Anterior cingulate cortex (tissue), 58 donors: ENCODE measurements at regions not wholly inside any gene's neighbourhood (a gene's known extent, or its start where the extent isn't known, plus 50 kb on each side); places are given as distances from the start of the nearest gene placed in this dataset.

Experiments used
- DNase-seq, 58 donors: peaks; one replicate each; lab custom pipeline; 2025; lab: John Stamatoyannopoulos, UW

DNA sequence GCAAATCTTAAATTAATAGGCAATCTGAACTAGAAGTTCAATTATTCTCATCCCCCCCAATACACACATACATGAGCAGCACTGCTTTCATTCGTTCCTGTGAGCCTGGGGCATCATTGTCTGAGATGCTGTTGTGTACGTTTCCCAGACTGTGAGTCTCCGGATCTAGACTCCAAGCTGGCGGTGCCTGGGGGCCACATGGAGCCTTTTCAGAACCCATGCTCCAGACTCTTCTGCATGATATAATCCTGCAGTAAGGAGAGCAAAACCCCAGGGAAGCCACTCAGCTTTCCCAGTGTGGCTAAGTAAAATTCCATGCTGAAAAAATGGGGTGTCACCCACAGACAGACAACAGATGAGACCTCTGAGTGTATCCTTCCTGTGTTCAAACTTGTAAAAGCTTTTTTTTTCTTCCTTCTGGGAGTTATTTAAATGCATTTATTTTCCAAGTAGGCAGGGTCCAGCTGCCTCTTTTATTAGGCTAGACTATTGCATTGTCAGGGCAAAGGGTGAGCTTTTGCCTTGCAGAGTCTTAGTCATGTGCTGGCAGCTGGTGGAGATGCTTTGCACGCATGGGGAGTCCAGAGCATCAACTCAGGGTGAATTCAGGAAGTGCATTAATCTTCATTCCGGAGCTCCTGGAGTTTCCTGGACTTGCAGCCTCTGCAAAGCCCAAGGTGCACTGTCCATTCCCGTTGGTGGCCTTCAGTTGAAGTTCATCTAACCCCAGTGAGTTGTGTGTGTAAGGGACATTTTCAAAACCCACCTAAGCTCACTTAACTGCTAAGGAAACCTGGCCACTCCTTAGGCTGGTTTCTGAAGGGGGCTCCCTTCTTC is 185.7 kb upstream of the ADO start:
- DNase-seq: no peak

DNA sequence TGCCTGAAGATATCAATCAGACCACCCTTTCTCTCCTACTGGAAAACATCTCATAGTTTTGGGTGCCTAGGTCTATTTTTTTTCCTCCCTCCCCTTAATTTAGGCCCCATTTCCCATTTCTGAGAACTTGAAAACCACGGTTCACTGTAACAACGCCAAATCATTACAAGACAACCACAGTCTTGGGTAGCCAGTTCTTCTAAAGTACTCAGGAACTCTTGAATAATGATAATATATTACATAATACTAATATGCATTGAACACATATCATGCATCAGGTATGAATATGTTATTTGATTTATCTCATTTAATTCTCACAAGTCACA is 185.1 kb upstream of the ADO start:
- DNase-seq: no peak

DNA sequence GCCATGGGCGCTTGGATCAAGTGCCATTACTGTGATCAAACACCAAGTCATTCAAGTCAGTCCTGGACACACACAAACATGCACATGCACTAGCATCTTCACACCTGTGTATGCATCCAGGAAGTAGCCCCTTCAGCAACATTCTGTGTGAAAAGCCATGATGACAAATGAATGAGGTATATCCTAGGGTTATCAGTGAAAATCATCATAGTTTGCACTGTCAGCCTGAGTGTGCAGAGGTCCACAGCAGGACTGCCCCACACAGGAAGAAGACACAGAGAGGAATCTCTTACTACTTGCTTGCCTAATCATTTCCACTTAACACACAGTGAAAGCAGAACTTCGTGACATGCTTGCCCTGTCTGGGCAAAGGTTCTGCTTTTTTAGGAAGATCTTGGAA is 184.0 kb upstream of the ADO start:
- peak in 1 of 58 donors; percentile 22 for DNase-seq

DNA sequence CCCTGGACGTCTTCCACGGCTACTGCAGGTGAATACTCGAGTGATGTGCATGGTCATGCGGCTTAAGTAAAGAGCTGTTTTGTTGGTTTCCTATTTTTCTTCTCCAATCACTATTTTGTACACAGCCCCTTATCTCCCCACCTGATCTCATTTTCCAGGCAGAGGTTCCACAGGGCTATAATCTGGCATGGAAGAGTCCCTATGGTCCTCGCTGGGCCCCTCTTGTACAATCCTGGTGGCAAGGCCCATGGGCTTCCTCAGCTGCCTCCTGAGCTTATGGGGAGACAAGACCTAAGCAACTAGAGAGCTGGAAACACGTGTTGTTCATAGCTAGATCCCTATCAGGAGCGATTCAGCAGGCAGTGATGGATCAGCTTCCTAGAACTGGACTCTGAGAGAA is 181.3 kb upstream of the ADO start:
- DNase-seq: no peak

DNA sequence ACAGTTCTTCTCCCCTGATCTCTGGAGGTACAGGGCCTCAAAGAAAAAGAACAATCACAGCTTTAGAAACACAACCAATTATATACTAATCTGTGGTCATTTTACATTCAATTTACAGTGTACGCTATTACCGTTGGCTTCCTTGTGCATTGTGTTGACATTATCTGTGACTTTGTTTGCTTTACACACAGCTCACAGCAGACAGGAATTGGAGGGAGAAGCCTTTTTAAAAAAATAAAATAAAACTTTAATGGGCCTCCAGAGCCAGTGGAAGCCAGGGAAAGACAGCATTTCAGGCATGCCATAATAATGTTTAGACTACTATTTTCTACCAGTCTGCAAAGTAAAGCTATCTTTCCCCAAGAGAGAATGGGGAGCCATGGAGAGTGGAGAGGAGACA is 179.0 kb upstream of the ADO start:
- no peak for DNase-seq

DNA sequence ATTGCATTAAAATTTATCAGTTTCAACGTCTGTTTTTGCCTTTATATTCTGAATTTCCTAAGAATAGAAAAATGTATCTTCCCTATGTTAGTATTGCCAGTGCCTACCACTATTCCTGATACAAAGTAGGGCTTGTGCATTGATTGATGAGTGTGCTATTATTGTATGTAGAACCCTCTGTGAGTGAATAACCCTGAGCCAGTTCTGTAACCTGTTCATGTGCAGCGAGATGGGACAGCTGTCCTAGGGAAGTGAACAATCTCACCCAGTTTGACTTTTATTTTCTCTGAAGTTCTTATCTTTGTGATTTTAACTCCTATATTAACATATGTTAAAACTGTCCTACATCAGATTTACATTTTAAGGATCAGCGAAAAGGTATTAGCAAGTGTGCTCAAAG is 178.4 kb upstream of the ADO start:
- no peak for DNase-seq

DNA sequence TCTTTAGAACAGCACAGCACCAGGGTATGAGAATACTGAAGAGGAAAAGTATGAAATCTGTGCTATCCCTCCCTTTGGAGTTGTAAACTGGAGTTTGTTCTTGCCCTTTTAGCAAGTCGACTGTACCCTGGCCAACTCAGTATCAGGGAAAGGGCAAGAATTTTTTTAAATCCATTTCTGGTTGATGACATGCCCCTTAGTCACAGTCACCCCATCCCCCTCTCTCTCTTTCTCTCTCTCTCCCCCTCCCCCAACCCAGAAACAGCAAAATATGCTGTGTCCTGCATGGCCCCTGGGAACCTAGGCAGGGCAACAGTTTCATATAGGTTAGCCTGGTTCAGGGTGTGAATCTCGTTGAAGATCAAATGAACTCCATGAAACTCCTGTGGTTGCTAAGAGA is 177.7 kb upstream of the ADO start:
- DNase-seq: no peak

DNA sequence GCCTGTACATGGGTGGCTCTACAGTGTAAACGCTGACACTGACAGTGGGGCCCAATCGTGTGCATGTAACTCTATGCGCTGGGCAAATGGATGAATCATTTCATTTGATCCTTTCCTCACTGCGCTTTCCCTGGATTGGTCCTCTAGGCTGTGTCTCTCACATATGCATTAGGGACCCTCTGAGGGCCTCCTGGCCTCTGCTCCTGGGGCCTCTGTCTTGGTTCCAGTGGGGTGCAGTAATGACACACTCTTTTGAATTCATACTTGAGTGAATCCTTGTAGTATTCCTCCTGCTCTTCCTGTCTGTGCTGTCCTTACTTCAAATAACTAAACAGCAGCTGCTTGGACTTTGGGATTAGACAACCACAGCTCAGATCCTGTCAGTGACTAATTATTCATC is 176.5 kb upstream of the ADO start:
- no peak for DNase-seq

DNA sequence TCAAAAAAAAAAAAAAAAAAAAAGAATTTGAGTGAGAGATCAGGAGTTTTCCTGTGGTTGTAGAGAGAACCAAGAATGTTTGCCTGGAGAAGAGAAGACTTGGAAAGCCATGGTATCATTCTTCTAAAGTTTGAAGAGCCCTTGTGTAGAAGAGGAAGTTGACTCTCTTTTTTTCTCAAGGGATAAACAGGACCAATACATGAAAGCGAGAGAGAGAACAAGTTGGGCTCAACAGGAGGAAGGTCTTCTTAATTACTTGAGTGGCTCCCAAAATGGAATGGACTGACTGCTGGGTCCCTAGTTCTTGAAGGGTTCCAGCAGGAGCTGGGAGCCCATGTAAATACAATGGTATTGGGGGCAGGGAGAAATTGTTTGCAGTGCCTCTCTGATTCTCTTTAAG is 173.3 kb upstream of the ADO start:
- no peak for DNase-seq

DNA sequence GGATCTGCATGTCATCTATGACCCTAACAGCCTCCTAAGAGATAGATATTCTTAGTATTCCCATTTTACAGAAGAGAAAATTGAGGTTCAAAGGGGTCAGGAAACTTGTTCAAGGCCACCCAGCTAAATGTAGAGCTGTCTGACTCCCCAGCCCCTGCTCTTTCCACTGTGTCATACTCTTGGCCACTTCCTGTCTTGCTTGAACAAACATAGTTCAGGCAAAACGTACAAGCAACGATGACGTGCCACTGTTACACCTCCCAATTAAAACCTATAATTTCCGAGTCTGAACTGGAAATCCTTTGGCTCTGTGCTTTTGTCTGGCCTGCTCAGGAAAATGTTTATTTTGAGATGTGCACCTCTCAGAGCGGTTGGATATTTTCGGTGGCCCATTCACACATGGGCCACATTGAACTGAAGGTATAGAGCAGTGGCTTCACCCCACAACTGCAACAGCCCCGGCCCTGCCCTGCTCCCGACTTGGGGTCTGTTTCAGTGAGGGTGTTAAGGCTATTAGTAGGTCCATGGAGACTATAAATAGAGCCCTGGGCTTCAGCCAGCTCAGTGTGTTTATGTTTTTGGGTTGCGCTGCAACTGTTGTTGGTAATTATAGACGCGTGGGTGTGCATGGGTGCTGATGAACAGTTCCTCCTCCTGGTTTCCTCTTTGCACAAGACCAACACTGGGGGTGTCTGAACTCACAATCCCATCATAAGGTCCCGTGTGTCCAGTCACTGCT is 172.3 kb upstream of the ADO start:
- peak in 3 of 58 donors; percentile 12 to 55 (median 24) for DNase-seq

DNA sequence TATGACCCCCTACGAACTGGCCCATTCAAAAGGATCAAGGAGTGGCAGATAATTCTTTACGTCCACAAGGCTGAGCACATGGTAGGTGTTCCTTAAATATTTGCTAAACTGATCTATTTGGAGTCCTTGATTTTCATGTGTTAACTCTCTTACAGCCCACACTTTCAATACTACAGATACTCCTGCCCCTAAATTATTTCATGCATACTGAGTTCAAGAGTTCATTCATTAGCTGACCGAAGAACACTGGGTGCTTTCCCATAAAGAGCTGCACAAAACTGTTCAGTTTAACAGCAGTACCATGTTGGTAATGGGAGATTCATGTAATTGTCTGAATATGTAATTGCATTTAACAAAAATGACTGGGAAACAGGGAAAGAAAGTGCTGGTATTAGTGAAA is 170.5 kb upstream of the ADO start:
- DNase-seq: no peak

DNA sequence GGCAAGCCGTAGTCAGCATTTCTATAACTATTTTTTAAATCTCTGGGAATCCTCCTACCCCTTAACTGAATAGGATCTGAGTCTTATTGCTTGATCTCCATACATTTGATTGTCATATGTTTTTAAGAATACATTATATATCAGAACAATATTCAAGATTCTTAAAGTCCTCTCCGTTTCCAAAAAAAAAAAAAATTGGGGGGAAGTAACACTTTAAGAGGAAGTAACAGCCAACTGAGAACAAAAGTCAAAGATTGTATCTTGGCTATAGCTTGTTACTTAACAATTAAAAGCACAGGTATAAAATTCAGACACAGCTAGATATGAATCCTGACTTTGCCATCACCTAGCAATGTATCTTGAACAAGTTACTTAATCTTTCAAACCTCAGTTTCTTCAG is 169.9 kb upstream of the ADO start:
- DNase-seq: no peak

DNA sequence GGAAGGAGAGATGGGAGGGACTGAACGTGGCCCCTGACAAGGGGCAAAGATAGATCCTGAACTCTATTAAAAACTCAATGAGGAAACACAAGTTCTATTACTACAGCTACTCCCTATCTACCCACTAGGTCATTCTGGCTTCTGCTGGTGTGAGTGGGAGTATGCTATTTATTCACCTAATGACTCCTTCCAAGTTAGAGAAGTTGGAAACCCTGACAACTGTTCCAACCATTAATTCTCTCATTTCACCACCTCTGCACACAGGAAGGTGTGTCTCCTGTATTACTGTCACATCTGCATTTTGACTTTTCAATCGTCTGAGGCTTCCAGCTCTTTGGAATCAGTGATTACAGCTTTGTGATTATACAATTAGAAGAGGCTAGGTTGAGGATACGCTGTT is 169.4 kb upstream of the ADO start:
- DNase-seq: no peak

DNA sequence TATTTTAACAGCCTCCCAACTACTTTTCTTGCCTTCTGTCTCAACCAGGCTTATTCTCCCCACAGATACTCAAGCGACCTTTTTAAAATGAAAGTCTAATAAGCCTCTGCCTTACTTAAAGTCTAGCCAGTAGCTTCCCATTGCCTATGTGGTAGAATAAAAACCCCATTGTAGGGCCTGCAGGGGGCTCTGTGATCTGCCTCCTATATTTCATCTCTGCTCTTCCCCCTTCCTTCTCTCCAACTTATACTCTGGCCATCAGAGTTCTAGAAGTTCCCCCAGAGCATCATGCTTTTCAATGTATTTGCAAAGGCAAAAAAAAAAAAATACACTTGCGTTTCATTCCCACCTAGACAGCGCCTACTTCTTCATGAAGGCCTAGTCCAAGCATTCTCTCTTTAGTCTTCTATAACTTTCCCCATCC is 167.7 kb upstream of the ADO start:
- DNase-seq: no peak

DNA sequence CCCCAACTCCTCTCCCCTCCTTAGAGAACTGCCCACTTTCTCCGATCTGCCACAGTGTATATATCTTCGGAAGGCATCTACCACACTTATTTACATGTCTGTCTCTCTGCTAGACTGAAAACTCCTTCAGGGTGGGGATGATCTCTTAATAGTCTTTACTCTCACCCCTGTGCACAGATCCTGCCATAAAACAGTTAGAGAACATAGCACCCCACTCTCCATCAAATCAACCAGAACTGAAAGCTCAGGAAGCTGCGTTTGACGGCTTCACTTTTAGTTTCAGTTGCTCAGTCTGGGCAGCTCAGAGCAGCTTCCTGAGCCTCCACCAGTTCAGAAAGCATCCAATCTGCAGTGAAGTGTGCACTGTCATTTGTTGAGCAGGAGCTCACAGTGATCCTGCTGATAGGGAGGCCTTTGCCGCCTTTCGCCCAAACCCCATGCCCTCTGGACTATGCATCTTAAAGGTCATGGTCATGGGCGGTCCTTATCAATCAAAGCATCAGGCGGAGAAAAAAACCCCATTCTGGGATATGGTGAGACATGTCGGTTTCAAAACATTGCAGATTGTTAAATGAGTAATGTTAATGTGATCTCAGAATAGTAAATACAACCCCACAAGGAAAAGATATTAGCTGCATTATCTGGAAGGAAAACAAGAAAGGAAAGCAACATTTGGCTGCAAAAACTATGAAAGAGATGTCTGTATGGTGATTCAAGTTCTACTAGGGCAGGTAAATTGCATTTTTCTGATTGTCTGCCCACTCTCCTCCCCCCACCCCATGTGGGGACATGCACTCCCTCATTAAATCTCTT is 167.1 kb upstream of the ADO start:
- peak in 6 of 58 donors; percentile 3 to 25 (median 11) for DNase-seq

DNA sequence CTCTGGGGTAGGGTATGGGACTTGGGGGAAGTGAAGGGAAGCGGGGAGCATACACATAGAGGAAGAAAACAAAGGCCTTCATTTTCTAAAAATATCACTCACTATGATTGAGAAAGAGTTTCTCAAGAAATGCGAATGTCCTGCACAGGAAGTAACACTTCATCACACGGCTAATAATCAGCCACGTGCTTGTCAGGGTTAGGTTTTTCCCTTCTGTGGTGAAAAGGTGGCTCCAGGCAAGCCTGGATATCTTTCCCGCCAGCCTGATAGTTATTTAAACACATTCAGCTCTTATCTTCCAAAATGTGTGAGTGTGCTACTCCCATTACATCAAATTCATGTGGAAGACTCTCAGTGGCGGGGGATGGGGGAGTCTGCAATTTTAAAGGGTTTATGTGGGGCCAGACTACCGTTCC is 166.4 kb upstream of the ADO start:
- DNase-seq: no peak

DNA sequence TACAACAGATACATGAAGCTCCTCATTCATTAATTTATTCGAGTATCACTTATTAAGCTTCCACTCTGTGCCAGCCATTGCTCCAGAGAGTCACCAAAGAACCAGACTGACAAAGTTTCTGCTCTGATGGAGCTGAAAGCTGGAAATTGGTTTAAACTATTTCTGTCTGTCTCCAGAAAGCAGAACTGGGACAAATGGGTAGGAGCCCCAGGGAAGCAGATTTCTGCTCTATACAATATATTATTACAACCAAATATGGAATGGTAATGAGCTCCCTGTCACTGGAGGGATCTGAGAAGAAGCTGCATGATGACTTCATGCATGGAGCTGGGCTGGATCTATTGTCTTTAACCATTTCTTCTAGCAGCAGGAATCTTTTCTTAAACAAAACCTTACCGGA is 165.4 kb upstream of the ADO start:
- no peak for DNase-seq

DNA sequence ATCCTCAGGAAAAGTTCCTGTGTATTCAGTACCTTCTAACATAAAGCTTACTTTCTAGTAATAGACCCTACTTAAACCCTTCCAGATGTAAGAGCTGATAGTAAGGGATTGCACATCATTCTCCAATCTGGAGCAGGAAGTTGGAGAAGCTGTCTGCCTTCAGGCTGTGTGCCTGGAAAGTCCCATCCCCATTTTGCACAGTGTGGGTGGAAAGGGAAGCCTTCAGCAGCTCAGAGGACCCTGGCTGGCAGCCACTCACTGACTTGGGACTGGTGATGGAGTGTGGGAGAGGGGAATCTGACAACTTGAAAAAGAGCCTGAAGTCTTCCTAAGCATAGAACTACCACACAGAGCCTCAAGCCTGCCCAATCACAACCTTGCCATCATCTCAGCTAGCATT is 164.1 kb upstream of the ADO start:
- peak in 14 of 58 donors; percentile 4 to 60 (median 20) for DNase-seq

DNA sequence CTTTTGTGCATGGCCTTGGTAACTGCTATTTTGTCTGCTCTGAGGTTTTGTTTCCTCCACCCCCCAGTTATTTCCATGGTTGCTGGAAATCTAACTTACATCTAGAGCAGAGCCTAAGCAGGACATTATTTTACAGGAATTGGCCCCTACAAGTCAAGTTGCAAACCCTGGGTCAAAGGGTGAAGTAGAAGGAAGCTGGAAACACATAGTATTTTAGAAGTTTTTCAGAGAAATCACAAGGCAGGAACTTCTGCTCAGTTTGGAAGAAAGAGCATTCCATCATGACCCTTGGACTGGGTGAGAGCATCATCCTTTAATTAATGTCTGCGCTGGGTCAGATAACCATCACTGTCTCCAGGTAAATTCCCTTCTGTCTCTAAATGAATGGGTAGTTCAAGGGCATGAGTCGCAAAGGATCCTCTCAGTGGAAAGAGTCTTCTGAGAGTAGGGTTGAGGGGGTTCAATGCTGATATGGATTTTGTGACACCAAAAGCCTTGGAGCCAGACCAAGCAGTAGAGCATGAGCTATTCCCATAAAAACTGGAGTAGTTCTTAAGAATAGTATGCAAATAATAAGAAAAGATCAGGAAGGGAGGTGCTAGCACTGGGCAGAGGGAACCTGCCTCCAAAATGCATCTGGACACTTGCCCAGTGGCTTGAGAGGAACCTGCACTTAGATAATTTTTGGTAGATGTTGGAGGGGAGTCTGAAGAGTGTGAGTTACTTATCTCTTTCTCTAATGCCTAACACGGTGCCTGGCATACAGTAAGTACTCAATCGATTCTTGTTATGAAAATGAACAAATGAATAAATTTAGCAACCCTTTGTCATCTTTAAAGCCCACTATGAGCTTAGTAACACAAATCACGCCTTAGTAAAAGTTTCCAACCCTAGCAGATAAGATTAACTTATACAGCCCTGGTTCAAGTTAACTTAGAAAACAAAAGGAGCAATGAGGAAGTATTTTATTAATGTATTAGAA is 160.6 kb upstream of the ADO start:
- DNase-seq: no peak
